ENCODE measurements at regions not wholly inside any gene's neighbourhood (a gene's known extent, or its start where the extent isn't known, plus 50 kb on each side); places are given as distances from the start of the nearest gene placed in this dataset.
"Not testable (repeated sequence)": the region's sequence is repeated elsewhere in the genome, so short reads cannot be mapped to it uniquely, and the experiment has no call there.

- no peak for DNase-seq
These were observed 77.9 kb upstream of the CITED2 start for GRCh38 chr6:139452148-139452876.

GRCh38 chr6:139449611-139450000 is 75.2 kb upstream of the CITED2 start:
- no peak for DNase-seq

GRCh38 chr6:139448998-139449610 is 74.7 kb upstream of the CITED2 start:
- DNase-seq, result no peak

- DNase-seq, result no peak
These were observed 73.7 kb upstream of the CITED2 start for GRCh38 chr6:139448051-139448649.

GRCh38 chr6:139447656-139447975 is 73.2 kb upstream of the CITED2 start:
- DNase-seq, result no peak

GRCh38 chr6:139446768-139447655 is 72.6 kb upstream of the CITED2 start:
- DNase-seq, result no peak

GRCh38 chr6:139446138-139446715 is 71.8 kb upstream of the CITED2 start:
- DNase-seq, result no peak

- not testable (repeated sequence) for DNase-seq
These were observed 69.9 kb upstream of the CITED2 start for GRCh38 chr6:139444273-139444787.

GRCh38 chr6:139443231-139444112 is 69.0 kb upstream of the CITED2 start:
- DNase-seq, result no peak

- no peak for DNase-seq
These were observed 67.8 kb upstream of the CITED2 start for GRCh38 chr6:139442188-139442671.

- no peak for DNase-seq
These were observed 64.9 kb upstream of the CITED2 start for GRCh38 chr6:139439349-139439748.

- DNase-seq, result no peak
These were observed 64.3 kb upstream of the CITED2 start for GRCh38 chr6:139438775-139439174.

- no peak for DNase-seq
These were observed 62.5 kb upstream of the CITED2 start for GRCh38 chr6:139436957-139437348.

GRCh38 chr6:139436200-139436956 is 61.9 kb upstream of the CITED2 start:
- DNase-seq, result no peak

GRCh38 chr6:139433631-139434419 is 59.4 kb upstream of the CITED2 start:
- no peak for DNase-seq

GRCh38 chr6:139431602-139431956 is 57.1 kb upstream of the CITED2 start:
- no peak for DNase-seq

GRCh38 chr6:139430899-139431601 is 56.6 kb upstream of the CITED2 start:
- DNase-seq, result no peak

- DNase-seq, result no peak
These were observed 55.2 kb upstream of the CITED2 start for GRCh38 chr6:139429580-139430145.

GRCh38 chr6:139427199-139427598 is 52.8 kb upstream of the CITED2 start:
- no peak for DNase-seq

Data from SHP77 (cell line).